IMR-90 (cell line): ENCODE measurements at regions not wholly inside any gene's neighbourhood (a gene's known extent, or its start where the extent isn't known, plus 50 kb on each side); places are given as distances from the start of the nearest gene placed in this dataset.

Source experiments
- BHLHE40 ChIP-seq: fragments of 150-350 bp; IDR thresholded peaks from 2 replicates; pipeline ENCODE4 v1.6.1; 2016; ENCODE audit warnings: mild to moderate bottlenecking, low read depth, low read length
- CEBPB ChIP-seq: IDR thresholded peaks from 2 replicates; pipeline ENCODE4 v1.6.1; 2012; ENCODE audit warnings: low read depth, low read length, improper control_type of control experiment
- CHD1 ChIP-seq: IDR thresholded peaks from 2 replicates; pipeline ENCODE4 v1.6.1; 2012; ENCODE audit warnings: low read depth, low read length, improper control_type of control experiment
- FOS ChIP-seq: fragments of 150-350 bp; IDR thresholded peaks from 2 replicates; pipeline ENCODE4 v1.6.1; 2016; ENCODE audit warnings: low read depth, low read length
- MAFK ChIP-seq: IDR thresholded peaks from 2 replicates; pipeline ENCODE4 v1.6.1; 2012; ENCODE audit warnings: low read depth, low read length, improper control_type of control experiment
- MAZ ChIP-seq: IDR thresholded peaks from 2 replicates; pipeline ENCODE4 v1.6.1; 2012; ENCODE audit warnings: low read depth, mild to moderate bottlenecking, low read length, improper control_type of control experiment, moderate library complexity, borderline replicate concordance
- MXI1 ChIP-seq: IDR thresholded peaks from 2 replicates; pipeline ENCODE4 v1.6.1; 2012; ENCODE audit warnings: low read depth, mild to moderate bottlenecking, low read length, moderate library complexity, borderline replicate concordance
- POLR2A ChIP-seq: IDR thresholded peaks from 2 replicates; pipeline ENCODE4 v1.6.1; 2012; ENCODE audit warnings: mild to moderate bottlenecking, low read depth, low read length
- RCOR1 ChIP-seq: IDR thresholded peaks from 2 replicates; pipeline ENCODE4 v1.6.1; 2012; ENCODE audit warnings: mild to moderate bottlenecking, low read length, improper control_type of control experiment; ENCODE audit not compliant: insufficient replicate concordance
- RFX5 ChIP-seq: IDR thresholded peaks from 2 replicates; pipeline ENCODE4 v1.8.0; 2012; ENCODE audit warnings: low read depth, mild to moderate bottlenecking, low read length, moderate library complexity
- SMC3 ChIP-seq: fragments of 150-350 bp; IDR thresholded peaks from 2 replicates; pipeline ENCODE4 v1.6.1; 2016; ENCODE audit warnings: low read depth, mild to moderate bottlenecking, antibody characterized with exemption, low read length, moderate library complexity
- TF ChIP-seq, protein P1 (sequence below): conservative IDR thresholded peaks from 2 replicates; pipeline ENCODE4 v1.5.1; 2012; ENCODE audit warnings: mild to moderate bottlenecking, low read depth, low read length, improper control_type of control experiment
- TF ChIP-seq, protein P2 (sequence below): fragments of 150-350 bp; IDR thresholded peaks from 2 replicates; pipeline ENCODE4 v1.6.1; 2016; ENCODE audit warnings: low read depth, mild to moderate bottlenecking, low read length, moderate library complexity, borderline replicate concordance

GRCh38 chr10:4671451-4672145 lies 154.4 kb upstream of the AKR1E2 start:
- TF ChIP-seq MAFK (no peak), POLR2A (no peak), CEBPB (no peak), SMC3 (no peak), MAZ (no peak), RFX5 (no peak), MXI1 (no peak), CHD1 (no peak), BHLHE40 (no peak), RCOR1 (no peak), FOS (no peak)
- TF ChIP-seq, protein P1, sequence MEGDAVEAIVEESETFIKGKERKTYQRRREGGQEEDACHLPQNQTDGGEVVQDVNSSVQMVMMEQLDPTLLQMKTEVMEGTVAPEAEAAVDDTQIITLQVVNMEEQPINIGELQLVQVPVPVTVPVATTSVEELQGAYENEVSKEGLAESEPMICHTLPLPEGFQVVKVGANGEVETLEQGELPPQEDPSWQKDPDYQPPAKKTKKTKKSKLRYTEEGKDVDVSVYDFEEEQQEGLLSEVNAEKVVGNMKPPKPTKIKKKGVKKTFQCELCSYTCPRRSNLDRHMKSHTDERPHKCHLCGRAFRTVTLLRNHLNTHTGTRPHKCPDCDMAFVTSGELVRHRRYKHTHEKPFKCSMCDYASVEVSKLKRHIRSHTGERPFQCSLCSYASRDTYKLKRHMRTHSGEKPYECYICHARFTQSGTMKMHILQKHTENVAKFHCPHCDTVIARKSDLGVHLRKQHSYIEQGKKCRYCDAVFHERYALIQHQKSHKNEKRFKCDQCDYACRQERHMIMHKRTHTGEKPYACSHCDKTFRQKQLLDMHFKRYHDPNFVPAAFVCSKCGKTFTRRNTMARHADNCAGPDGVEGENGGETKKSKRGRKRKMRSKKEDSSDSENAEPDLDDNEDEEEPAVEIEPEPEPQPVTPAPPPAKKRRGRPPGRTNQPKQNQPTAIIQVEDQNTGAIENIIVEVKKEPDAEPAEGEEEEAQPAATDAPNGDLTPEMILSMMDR = no peak
- TF ChIP-seq, protein P2, sequence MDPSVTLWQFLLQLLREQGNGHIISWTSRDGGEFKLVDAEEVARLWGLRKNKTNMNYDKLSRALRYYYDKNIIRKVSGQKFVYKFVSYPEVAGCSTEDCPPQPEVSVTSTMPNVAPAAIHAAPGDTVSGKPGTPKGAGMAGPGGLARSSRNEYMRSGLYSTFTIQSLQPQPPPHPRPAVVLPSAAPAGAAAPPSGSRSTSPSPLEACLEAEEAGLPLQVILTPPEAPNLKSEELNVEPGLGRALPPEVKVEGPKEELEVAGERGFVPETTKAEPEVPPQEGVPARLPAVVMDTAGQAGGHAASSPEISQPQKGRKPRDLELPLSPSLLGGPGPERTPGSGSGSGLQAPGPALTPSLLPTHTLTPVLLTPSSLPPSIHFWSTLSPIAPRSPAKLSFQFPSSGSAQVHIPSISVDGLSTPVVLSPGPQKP = no peak
